Muscle layer of duodenum (tissue), 2 donors: ENCODE measurements at regions not wholly inside any gene's neighbourhood (a gene's known extent, or its start where the extent isn't known, plus 50 kb on each side); places are given as distances from the start of the nearest gene placed in this dataset.
"Not testable (repeated sequence)": the region's sequence is repeated elsewhere in the genome, so short reads cannot be mapped to it uniquely, and the experiment has no call there.

ENCODE experiments used
- H3K27ac ChIP-seq: one replicate; pipeline ENCODE4 v1.7.0; 2013; ENCODE audit warnings: mild to moderate bottlenecking, low read length
- H3K27me3 ChIP-seq: one replicate; pipeline ENCODE4 v1.7.0; 2013; ENCODE audit warnings: low read depth, mild to moderate bottlenecking, control low read depth, low read length
- H3K36me3 ChIP-seq, 2 donors: one replicate each; pipeline ENCODE4 v1.7.0; 2013; ENCODE audit warnings: low read length in 2 of 2, control low read depth in 1 of 2, mild to moderate bottlenecking in 1 of 2; ENCODE audit not compliant: insufficient read depth in 2 of 2, control insufficient read depth in 1 of 2
- H3K4me1 ChIP-seq, 2 donors: one replicate each; pipeline ENCODE4 v1.7.0; 2013; ENCODE audit warnings: low read length in 2 of 2, mild to moderate bottlenecking in 2 of 2, control low read depth in 1 of 2, moderate library complexity in 1 of 2; ENCODE audit not compliant: insufficient read depth in 2 of 2, control insufficient read depth in 1 of 2
- H3K4me3 ChIP-seq, 2 donors: one replicate each; pipeline ENCODE4 v1.7.0; 2013; ENCODE audit warnings: low read length in 2 of 2, low read depth in 1 of 2, mild to moderate bottlenecking in 1 of 2
- H3K9me3 ChIP-seq, 2 donors: one replicate each; pipeline ENCODE4 v1.7.0; 2013; ENCODE audit warnings: low read length in 2 of 2, control low read depth in 1 of 2, mild to moderate bottlenecking in 1 of 2; ENCODE audit not compliant: control insufficient read depth in 1 of 2
- donor health status: healthy.

DNA sequence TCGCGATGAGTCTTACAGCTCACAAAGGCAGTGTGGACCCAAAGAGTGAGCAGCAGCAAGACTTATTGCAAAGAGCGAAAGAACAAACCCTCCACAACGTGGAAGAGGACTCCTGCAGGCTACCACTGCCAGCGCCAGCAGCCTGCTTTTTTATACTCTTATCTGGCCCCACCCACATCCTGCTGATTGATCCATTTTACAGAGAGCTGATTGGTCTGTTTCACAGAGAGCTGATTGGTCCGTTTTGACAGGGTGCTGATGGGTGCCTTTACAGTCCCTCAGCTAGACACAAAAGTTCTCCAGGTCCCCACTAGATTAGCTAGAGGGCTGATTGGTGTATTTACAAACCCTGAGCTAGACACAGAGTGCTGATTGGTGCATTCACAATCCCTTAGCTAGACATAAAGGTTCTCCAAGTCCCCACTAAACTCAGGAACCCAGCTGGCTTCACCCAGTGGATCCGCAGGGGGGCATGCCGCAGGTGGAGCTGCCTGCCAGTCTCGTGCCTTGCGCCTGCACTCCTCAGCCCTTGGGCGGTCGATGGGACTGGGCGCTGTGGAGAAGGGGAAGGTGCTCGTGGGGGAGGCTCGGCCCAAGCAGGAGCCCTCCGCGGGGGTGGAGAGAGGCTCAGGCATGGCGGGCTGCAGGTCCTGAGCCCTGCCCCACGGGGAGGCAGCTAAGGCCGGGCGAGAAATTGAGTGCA is 75.7 kb downstream of the QDPR start:
- not testable (repeated sequence) for H3K36me3 ChIP-seq, H3K27me3 ChIP-seq, H3K9me3 ChIP-seq, H3K27ac ChIP-seq, H3K4me1 ChIP-seq, H3K4me3 ChIP-seq

DNA sequence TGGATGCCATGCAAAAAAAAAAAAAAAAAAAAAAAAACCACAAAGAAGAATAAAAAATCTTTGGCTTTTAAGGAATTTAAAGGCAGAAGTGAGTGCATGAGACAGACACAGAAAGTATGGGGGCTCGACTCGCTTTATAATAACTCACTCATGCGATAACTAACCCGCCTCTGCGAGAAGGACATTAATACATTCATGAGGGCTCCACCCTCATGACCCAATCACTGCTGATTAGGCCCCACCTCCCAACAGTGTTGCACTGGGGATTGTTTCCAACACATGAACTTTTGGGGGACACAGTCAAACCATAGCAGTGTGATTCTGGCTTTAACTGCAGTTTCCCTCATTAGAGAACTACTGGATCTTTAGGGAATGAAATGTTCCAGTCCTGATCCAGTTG is 78.1 kb downstream of the QDPR start:
- Histone ChIP-seq H3K27ac (no peak overlapping the region), H3K9me3 (no peaks in the 10 kb centered on the region), H3K36me3 (no peaks in the 10 kb centered on the region), H3K4me1 (no peaks in the 10 kb centered on the region), H3K4me3 (no peak overlapping the region), H3K27me3 (no peaks in the 10 kb centered on the region)

DNA sequence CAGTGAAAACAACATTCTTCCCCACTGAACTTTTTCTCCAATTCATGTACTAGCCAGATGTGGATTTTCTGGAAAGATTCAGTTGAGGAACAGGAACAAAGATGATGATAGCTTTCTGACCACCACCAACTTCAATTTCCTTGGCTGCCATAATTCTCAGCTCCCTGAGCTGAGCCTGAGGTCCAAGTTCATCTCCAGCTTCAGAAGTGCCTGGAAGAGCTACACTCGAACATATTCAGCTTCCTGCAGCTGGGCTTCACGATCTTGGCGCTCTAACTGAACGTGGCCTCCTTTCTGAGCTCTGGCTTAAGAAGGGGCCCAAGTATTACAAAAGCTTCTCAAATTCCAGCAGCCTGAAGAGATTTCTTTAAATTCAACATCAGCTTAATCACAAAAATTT is 83.9 kb downstream of the QDPR start:
- Histone ChIP-seq H3K36me3 (no peaks in the 10 kb centered on the region), H3K4me3 (no peak overlapping the region), H3K9me3 (no peaks in the 10 kb centered on the region), H3K4me1 (no peaks in the 10 kb centered on the region), H3K27me3 (no peaks in the 10 kb centered on the region), H3K27ac (no peak overlapping the region)

DNA sequence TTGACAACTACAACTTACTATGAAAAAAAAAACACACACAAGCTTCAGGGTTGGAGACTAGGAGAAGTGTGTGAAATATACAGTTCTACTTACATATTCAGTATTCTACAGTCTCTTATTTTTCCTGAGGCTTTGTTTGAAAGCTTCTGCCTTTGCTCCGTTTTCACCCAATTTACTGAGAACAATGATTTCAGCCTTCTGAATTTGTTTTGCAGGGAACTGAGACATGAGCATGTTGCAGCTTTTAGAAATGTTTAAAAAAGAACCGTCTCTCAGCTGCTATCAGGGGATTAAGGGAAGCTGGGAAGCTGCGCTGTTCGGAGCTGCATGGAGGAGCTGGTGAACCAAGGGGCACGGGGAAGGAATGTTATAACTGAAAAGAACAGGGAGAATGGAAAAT is 85.7 kb downstream of the QDPR start:
- Histone ChIP-seq H3K4me1 (no peaks in the 10 kb centered on the region), H3K9me3 (no peaks in the 10 kb centered on the region), H3K36me3 (no peaks in the 10 kb centered on the region), H3K4me3 (no peak overlapping the region), H3K27ac (no peak overlapping the region), H3K27me3 (no peaks in the 10 kb centered on the region)

DNA sequence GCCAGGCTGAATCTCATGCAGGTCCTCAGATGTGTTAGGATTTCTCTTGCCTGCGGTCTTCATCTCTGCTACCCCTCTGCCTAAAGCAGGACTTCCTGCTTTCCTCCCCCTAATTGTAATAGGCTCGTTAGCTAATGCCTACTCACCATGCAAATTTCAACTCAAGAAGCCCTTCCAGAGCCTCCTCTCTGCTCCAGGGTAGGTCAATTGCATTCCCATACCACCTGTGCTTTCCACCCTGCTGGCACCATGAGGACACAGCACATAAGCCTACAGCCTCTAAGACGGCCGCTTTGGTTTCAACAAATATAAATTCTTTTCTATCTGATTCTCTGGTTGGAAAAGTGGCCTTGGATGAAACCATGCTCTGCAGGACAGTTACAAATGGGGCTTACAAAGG is 93.9 kb downstream of the QDPR start:
- no peak overlapping the region for H3K27ac ChIP-seq
- peaks cover 0 to 3% of the 10 kb centered on the region in 2 donors for H3K9me3 ChIP-seq
- no peaks in the 10 kb centered on the region for H3K36me3 ChIP-seq
- no peaks in the 10 kb centered on the region for H3K27me3 ChIP-seq
- H3K4me1 ChIP-seq, result no peaks in the 10 kb centered on the region
- no peak overlapping the region for H3K4me3 ChIP-seq

DNA sequence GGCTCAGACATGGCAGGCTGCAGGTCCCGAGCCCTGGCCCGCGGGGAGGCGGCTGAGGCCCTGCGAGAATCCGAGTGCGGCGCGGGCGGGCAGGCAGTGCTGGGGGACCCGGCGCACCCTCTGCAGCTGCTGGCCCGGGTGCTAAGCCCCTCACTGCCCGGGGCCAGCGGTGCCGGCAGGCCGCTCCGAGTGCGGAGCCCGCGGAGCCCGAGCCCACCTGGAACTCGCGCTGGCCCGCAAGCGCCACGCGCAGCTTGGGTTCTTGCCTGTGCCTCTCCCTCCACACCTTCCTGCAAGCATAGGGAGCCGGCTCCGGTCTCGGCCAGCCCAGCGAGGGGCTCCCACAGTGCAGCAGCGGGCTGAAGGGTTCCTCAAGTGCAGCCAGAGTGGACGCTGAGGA is 97.5 kb downstream of the QDPR start:
- H3K36me3 ChIP-seq, result no peaks in the 10 kb centered on the region
- H3K27ac ChIP-seq, result no peak overlapping the region
- H3K4me3 ChIP-seq, result no peak overlapping the region
- no peaks in the 10 kb centered on the region for H3K27me3 ChIP-seq
- H3K9me3 ChIP-seq, result peaks cover 0 to 3% of the 10 kb centered on the region in 2 donors
- H3K4me1 ChIP-seq, result no peaks in the 10 kb centered on the region

DNA sequence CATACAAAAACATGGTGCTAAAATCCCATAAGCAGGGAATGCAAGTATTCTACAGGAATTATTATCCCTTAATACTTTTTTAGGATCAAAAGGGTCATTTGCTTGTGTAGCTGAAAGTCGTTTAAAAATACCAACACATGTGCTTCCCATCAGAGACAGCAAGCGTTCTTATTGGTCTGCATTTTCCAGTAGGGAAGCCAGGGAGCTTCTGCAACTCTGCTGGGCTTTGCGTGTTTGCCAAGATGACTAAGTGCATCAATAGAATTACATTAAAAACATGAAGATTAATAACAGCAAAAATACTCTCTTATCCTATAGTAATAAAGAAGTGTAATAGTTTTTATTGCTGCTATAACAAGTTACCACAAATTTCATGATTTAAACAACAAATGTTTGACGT is 111.2 kb downstream of the QDPR start:
- H3K4me3 ChIP-seq, result no peak overlapping the region
- H3K27me3 ChIP-seq, result no peaks in the 10 kb centered on the region
- H3K36me3 ChIP-seq, result no peaks in the 10 kb centered on the region
- no peak overlapping the region for H3K27ac ChIP-seq
- H3K9me3 ChIP-seq, result no peaks in the 10 kb centered on the region
- no peaks in the 10 kb centered on the region for H3K4me1 ChIP-seq

DNA sequence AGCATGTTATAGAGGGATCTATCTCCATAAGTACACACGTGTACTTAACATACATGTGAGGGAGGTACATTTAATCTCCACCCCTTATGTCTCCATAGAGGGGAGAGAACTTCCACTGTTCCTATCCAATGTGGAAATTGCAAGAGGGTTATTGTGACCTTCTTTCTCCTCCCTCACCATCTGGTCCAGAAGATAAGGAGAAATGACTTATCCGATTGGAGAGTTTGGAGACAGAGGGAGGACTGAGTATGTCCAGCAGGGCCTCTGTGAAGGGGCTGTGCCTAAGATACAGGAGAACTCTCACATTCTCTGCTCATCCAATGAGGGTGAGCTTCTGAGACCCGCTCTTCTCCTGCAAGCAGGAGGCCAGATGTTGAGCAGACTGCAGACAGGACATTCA is 113.1 kb downstream of the QDPR start:
- Histone ChIP-seq H3K36me3 (no peaks in the 10 kb centered on the region), H3K27ac (no peak overlapping the region), H3K4me3 (no peak overlapping the region), H3K9me3 (no peaks in the 10 kb centered on the region), H3K27me3 (no peaks in the 10 kb centered on the region), H3K4me1 (no peaks in the 10 kb centered on the region)

DNA sequence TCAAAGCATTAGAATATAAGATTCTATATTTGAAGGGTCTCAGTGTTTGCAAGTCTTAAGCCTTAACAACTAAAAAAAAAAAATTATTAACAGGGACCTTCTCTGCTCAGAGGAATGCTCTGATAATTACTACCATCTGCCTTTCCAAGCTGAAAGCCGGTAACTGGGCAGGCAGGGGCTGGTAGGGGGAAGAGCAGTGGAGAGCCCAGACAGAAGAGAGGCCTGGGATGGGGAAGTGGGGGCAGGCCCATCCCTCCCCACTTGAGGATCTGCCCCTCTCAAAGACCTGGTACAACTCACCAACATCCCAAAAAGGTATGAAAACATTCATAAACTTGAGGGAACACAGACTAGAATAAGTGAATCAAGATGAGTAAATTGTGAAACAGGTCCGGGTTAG is 113.9 kb downstream of the QDPR start:
- H3K36me3 ChIP-seq, result no peaks in the 10 kb centered on the region

DNA sequence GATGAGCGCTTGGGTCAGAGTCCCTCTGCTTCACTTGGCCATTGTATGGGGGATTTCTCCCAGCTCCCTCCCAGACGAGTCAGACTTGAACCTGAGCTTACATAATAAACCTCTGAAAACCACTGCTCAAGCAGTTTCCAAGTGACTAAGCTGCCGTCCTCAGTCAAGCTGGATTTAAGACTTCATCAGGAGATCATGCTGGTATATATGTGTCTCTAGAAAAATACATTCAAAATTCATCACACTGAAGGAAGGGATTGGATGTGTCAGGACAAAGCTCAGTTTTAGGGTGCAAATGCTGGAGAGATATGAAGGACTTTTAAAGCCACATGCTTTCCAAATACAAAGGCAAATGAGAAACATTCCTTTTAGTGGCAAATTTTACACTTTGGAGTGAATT is 114.3 kb downstream of the QDPR start:
- no peaks in the 10 kb centered on the region for H3K4me1 ChIP-seq
- H3K9me3 ChIP-seq, result no peaks in the 10 kb centered on the region
- no peak overlapping the region for H3K4me3 ChIP-seq
- no peaks in the 10 kb centered on the region for H3K36me3 ChIP-seq
- H3K27me3 ChIP-seq, result no peaks in the 10 kb centered on the region
- H3K27ac ChIP-seq, result no peak overlapping the region

More for the DNA sequence above, 113.9 kb downstream of the QDPR start:
- no peaks in the 10 kb centered on the region for H3K27me3 ChIP-seq
- H3K4me1 ChIP-seq, result no peaks in the 10 kb centered on the region
- H3K9me3 ChIP-seq, result no peaks in the 10 kb centered on the region
- no peak overlapping the region for H3K27ac ChIP-seq
- H3K4me3 ChIP-seq, result no peak overlapping the region

DNA sequence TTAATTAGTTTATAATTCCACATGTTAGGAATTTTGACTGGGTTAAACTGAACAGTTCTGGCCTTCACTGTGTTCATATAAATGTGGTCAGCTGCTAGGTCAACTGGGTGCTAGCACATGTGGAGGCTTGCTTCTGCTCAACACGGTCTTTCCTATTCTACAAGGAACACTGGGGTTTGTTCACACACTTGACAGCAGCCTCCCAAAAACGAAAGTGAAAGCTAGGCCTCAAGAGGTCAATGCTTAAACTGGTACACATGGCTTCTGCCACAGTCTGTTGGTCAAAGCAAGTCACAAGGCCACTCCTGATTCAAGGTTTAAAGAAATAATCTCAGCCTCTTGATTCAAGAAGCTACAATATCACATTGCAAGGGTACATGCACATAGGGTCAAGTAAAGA is 126.5 kb downstream of the QDPR start:
- H3K4me3 ChIP-seq, result no peak overlapping the region
- H3K27me3 ChIP-seq, result no peaks in the 10 kb centered on the region
- H3K27ac ChIP-seq, result no peak overlapping the region
- no peaks in the 10 kb centered on the region for H3K4me1 ChIP-seq
- no peaks in the 10 kb centered on the region for H3K36me3 ChIP-seq
- H3K9me3 ChIP-seq, result no peaks in the 10 kb centered on the region

DNA sequence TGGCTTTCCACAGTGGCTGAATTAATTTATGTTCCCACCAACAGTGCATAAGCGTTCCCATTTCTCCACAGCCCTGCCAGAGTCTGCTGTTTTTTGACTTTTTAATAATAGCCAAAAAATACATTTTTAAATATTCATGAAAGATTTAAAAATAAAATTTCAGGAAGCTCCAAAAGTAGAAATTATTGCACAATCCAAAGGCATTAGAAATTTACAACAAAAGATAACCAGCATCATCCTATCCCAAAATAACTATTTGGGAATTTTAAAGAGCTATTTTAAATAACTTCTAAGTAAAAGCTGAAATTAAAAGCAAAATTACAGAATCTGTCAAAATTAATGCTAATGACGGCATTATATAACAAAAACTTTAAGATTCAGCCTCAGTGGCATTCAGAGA is 131.5 kb downstream of the QDPR start:
- Histone ChIP-seq H3K4me3 (no peak overlapping the region), H3K4me1 (peaks cover 0 to 15% of the 10 kb centered on the region in 2 donors), H3K27ac (no peak overlapping the region), H3K9me3 (no peaks in the 10 kb centered on the region), H3K36me3 (no peaks in the 10 kb centered on the region), H3K27me3 (no peaks in the 10 kb centered on the region)
